Renal cortex interstitium (tissue), 11 donors: ENCODE measurements at regions not wholly inside any gene's neighbourhood (a gene's known extent, or its start where the extent isn't known, plus 50 kb on each side); places are given as distances from the start of the nearest gene placed in this dataset.

Experiments
- DNase-seq, 11 donors: peaks; one replicate each; pipeline ENCODE4 v3.0.0-alpha.2; 2013; ENCODE audit warnings: low read depth in 9 of 11, low spot score in 4 of 11; ENCODE audit errors: extremely low read depth in 1 of 11

GRCh38 chr10:78863906-78864239 is 204.9 kb upstream of the ZMIZ1 start:
- no peak for DNase-seq

GRCh38 chr10:78864761-78865537 is 203.8 kb upstream of the ZMIZ1 start:
- DNase-seq, result no peak

DNA sequence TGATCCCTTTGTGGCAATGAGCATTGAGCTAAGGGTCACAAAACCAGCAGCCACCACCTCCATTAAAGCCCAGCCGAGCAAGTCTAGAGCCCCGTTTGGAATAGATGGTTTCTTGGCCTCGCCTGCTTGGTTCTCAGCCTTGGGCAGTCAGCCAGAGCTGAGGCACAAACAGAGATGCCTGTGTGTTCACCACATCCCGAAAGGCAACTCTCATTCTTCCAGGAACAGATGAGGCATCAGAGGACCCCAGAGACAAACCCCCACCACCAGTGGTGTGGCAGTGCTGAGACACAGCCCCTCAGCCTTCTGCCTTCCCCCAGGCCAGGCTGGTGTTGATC is 203.3 kb upstream of the ZMIZ1 start:
- DNase-seq, result no peak

DNA sequence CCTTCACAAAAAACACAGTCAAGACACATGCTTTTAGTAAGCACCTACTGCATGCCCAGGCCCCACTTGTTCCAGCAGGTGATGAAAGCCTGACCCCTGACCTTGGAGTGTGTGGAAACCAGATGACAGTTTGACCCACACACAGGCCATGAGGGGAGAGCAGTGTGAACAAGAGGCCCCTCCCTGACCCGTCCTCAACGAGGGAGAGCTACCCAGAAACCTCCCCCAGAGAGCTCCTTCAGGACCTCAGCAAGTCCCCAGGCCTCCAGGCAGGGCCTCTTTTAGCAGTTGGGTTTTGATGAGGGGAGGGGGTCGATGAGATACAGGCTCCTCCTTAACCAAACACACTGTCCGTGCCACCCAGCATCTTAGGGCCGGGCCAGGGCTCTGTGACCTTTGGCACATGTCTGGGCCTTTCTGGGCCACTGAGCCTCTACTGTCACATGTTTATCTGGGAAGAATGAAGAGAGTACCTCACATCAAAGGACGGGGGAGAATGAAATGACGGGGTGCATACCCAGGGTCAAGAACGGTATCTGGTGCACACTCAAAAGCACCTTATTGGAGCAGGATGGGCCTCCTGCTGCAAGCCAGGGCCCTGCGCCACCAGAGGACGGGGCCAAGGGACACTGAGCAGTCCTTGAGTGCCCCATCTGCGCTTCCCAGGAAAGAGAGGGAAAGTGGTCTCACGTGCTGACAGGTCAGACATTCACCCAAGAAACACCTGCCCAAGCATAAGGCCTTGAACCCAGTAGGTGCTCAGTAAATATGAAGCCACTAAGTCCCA is 202.6 kb upstream of the ZMIZ1 start:
- DNase-seq, result no peak

- no peak for DNase-seq
These were observed 201.8 kb upstream of the ZMIZ1 start for GRCh38 chr10:78866731-78867554.

DNA sequence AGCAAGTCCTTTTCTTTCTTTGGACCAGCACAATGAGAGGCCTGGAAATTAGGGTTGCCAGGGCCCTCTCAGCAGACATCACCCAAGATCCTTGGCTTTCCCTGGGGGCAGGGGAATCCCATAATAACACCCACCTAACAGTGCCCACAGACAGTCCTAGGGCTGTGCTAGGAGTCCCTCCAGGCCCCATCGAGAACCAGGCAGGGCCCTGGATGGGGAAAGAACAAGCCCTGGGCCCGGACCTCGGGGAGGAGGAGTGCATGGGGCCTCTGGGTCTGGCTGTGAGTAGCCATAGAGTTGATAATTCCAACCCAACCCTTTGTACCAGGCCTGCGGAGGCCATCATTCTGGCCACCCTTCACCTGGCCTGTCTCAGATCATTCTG is 201.2 kb upstream of the ZMIZ1 start:
- DNase-seq, result no peak

DNA sequence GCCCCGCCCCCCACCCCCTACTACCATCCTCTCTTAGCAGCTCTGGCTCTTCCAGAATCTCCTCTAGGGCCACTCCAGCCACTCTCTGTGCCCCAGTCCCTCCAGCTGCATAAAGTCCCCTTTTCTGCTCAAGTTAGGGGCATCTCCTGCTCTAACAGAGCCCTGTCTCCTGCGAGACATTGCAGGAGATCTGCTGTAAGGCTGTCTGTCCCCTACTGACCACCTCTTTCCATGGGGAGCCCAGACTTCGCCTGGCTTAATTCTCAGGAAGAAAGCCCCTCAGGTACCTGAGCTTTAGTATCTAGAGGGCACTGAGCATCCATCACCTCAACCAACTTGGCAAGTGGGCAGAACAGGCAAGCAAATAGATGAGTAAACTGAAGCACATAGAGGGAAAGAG is 200.7 kb upstream of the ZMIZ1 start:
- DNase-seq, result no peak

DNA sequence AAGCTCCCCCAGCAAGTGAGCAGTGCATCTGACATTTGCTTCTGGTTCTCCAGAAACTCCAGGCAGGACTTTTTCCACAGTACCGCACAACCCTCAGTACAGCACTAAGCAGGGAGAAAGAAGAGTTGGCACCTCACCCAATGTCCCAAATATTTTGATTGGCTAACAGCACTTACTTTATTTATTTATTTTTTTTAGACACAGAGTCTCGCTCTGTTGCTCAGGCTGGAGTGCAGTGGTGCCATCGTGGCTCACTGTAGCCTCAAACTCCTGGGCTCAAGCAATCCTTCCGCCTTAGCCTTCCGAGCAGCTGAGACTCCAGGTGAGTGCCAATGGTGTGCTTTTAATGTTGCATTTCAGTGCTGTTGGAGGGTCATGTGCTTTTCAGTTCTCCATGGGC is 200.3 kb upstream of the ZMIZ1 start:
- DNase-seq, result no peak

DNA sequence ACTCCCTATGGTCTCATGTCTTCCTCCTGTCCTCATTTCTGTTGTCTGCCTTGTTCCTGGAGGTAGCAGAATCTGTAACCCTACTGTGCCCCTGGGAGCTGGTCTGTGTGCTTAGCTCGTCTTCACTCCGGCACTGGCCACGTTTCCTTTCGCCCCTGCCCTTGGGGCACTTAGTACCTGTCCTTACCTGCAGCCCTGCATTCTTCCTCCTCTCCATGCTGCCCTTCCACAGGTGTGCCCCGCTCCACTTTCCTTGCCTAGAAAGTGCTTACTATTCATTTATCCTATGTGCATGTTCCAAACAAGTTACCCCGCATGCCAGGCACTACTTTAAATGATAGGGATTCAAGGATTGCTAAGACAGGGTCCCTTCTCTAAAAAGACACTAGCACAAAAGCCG is 199.9 kb upstream of the ZMIZ1 start:
- DNase-seq, result no peak

- DNase-seq, result no peak
These were observed 199.0 kb upstream of the ZMIZ1 start for GRCh38 chr10:78869508-78870454.

DNA sequence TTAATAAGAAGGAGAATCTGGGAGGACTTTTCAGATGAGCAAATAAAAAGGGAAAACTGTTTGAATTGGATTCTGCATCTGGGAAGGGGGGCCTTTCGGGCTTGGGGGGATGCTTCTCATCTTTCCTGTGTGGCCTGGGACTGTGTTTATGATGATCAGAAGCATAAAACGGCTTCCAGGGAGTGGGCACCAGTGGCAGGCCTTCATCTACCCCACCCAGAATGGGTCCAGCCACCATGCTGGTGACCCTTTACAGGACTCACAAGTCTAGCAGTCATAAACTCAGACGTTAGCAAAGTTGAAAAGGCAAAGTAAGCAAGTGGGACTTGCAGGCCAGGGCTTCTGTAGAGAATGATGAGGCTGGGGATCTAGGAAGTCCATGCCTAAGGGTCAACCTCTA is 198.3 kb upstream of the ZMIZ1 start:
- no peak for DNase-seq

- no peak for DNase-seq
These were observed 197.0 kb upstream of the ZMIZ1 start for GRCh38 chr10:78871796-78872195.

DNA sequence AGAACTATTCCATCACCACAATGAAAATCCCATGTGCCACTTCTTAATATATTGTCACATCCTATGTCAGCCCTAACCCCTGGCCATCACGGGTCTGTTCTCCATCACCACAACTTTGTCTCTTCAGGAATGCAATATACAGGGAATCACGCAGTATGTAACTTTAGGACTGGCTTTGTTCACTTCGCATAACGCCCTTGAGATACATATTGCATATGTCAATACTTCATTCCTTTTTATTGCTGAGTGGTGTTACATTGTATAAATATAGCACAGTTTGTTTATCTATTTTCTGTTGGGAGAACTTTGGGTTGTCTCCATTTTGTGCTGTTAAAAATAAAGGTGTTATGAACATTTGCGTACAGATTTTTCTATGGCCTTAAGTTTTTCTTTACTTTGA is 195.4 kb upstream of the ZMIZ1 start:
- DNase-seq, result no peak

DNA sequence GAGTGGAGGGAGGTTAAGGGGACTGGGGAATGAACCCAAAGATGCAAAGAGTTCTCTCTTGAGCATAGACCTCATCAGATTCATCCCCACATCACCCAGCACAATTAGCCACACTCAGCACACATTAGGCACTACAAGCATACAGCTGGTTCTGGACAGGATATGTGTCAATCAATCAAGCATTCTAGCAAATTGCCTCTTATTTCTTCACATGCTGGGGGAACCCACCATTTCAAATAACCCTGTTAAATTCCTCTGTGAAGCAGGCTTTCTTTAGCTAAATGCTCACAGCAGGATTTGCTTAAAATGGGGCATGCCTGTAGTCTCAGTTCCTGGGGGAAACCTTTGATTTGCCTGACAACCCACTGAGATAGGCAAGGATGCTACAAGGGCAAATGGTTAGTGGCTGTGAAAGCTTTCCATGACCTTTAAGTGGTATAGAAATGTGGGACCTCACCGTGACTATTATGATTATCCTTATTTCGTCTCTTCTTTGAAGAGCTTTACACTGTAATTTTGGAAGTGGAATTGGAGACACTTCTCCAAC is 193.4 kb upstream of the ZMIZ1 start:
- DNase-seq, result no peak

DNA sequence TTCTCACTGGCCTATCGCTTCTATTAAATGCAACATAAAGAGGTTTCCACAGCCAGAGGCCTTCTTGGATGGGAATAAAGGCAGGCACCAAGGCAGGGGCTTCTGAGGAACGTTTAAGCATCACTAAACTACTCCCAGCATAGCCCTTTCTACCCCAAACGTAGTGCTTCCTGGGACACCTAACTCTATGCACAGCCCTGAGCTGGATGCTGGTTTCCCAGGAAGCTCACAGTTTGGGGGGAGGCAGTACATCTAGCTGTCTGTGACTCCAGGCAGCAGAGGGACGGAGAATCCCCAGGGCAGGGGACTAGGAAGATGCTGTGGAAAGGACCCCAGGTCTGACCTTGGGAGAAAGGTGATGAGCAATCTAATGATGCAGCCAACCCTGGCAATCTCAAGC is 192.8 kb upstream of the ZMIZ1 start:
- DNase-seq, result no peak

GRCh38 chr10:78876449-78876848 is 192.3 kb upstream of the ZMIZ1 start:
- no peak for DNase-seq

DNA sequence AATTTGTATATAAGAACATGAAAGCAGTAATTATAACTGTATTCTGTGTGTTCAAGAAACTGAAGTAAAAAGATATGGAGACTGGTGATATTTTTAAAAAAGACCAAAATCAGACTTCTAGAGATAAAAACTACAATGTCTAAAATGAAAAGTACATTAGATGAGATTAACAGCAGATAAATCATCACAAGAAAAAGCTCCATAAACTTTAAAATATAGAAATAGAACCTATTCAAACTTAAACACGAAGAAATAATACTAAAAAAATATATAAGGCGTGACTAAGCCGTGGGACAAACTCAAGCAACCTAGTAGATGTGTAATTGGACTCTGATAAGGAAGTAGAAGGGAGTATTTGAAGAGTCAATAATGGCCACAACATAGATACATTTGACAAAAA is 189.1 kb upstream of the ZMIZ1 start:
- no peak for DNase-seq

GRCh38 chr10:78886129-78886528 is 182.6 kb upstream of the ZMIZ1 start:
- no peak for DNase-seq

- no peak for DNase-seq
These were observed 179.2 kb upstream of the ZMIZ1 start for GRCh38 chr10:78889536-78890063.
